ENCODE measurements at regions not wholly inside any gene's neighbourhood (a gene's known extent, or its start where the extent isn't known, plus 50 kb on each side); places are given as distances from the start of the nearest gene placed in this dataset.
"Not testable (repeated sequence)": the region's sequence is repeated elsewhere in the genome, so short reads cannot be mapped to it uniquely, and the experiment has no call there.

- TF ChIP-seq SUZ12 (IDR thresholded peaks at IDR 0.05; ENCODE audit: extremely low read depth, insufficient read depth, insufficient read length), result no peak
- TF ChIP-seq YY1 (IDR thresholded peaks at IDR 0.05; ENCODE audit: insufficient read depth, insufficient read length), result no peak
- TF ChIP-seq ZNF274 (IDR thresholded peaks at IDR 0.05; ENCODE audit: low read depth, low read length), result no peak
- Histone ChIP-seq H3K9ac (ENCODE audit: insufficient read length, low read depth) (no peak overlapping the region), H3K9me3 (ENCODE audit: insufficient read depth, low read length) (no peaks in the 10 kb centered on the region), H3K36me3 (ENCODE audit: insufficient read depth, insufficient read length, low read length) (no peaks in the 10 kb centered on the region), H3K4me3 (ENCODE audit: insufficient read length, low read depth) (no peak overlapping the region), H3K4me1 (ENCODE audit: insufficient read depth, insufficient read length) (no peaks in the 10 kb centered on the region), H3K27me3 (ENCODE audit: insufficient read depth, insufficient read length) (no peaks in the 10 kb centered on the region)
- DNase-seq (ENCODE audit: low read depth, low spot score), result no peak
Measured at GRCh38 chr10:33016988-33017387, 59.0 kb upstream of the ITGB1 start.

GRCh38 chr10:33015761-33016547, 57.9 kb upstream of the ITGB1 start:
- no peak overlapping the region for H3K9ac ChIP-seq (ENCODE audit: insufficient read length, low read depth)
- H3K36me3 ChIP-seq (ENCODE audit: insufficient read depth, insufficient read length, low read length), result no peaks in the 10 kb centered on the region
- H3K4me1 ChIP-seq (ENCODE audit: insufficient read depth, insufficient read length), result no peaks in the 10 kb centered on the region
- DNase-seq (ENCODE audit: low read depth, low spot score), result no peak
- H3K4me3 ChIP-seq (ENCODE audit: insufficient read length, low read depth), result no peak overlapping the region
- TF ChIP-seq YY1 (IDR thresholded peaks at IDR 0.05; ENCODE audit: insufficient read depth, insufficient read length), result no peak
- no peak for TF ChIP-seq SUZ12 (IDR thresholded peaks at IDR 0.05; ENCODE audit: extremely low read depth, insufficient read depth, insufficient read length)
- no peak for TF ChIP-seq ZNF274 (IDR thresholded peaks at IDR 0.05; ENCODE audit: low read depth, low read length)
- no peaks in the 10 kb centered on the region for H3K27me3 ChIP-seq (ENCODE audit: insufficient read depth, insufficient read length)
- H3K9me3 ChIP-seq (ENCODE audit: insufficient read depth, low read length), result no peaks in the 10 kb centered on the region

GRCh38 chr10:33013331-33013730, 55.3 kb upstream of the ITGB1 start:
- not testable (repeated sequence) for H3K4me3 ChIP-seq (ENCODE audit: insufficient read length, low read depth); H3K36me3 ChIP-seq (ENCODE audit: insufficient read depth, insufficient read length, low read length); H3K9me3 ChIP-seq (ENCODE audit: insufficient read depth, low read length); DNase-seq (ENCODE audit: low read depth, low spot score); H3K9ac ChIP-seq (ENCODE audit: insufficient read length, low read depth); H3K4me1 ChIP-seq (ENCODE audit: insufficient read depth, insufficient read length); H3K27me3 ChIP-seq (ENCODE audit: insufficient read depth, insufficient read length)

- Histone ChIP-seq H3K4me3 (ENCODE audit: insufficient read length, low read depth) (no peak overlapping the region), H3K36me3 (ENCODE audit: insufficient read depth, insufficient read length, low read length) (no peaks in the 10 kb centered on the region), H3K4me1 (ENCODE audit: insufficient read depth, insufficient read length) (no peaks in the 10 kb centered on the region), H3K27me3 (ENCODE audit: insufficient read depth, insufficient read length) (no peaks in the 10 kb centered on the region), H3K9me3 (ENCODE audit: insufficient read depth, low read length) (no peaks in the 10 kb centered on the region), H3K9ac (ENCODE audit: insufficient read length, low read depth) (no peak overlapping the region)
- no peak for TF ChIP-seq ZNF274 (IDR thresholded peaks at IDR 0.05; ENCODE audit: low read depth, low read length)
- TF ChIP-seq YY1 (IDR thresholded peaks at IDR 0.05; ENCODE audit: insufficient read depth, insufficient read length), result no peak
- no peak for TF ChIP-seq SUZ12 (IDR thresholded peaks at IDR 0.05; ENCODE audit: extremely low read depth, insufficient read depth, insufficient read length)
- no peak for DNase-seq (ENCODE audit: low read depth, low spot score)
Measured at GRCh38 chr10:33012306-33012705, 54.3 kb upstream of the ITGB1 start.

GRCh38 chr10:33010132-33011037, 52.4 kb upstream of the ITGB1 start:
- Histone ChIP-seq H3K4me3 (ENCODE audit: insufficient read length, low read depth) (no peak overlapping the region), H3K4me1 (ENCODE audit: insufficient read depth, insufficient read length) (no peaks in the 10 kb centered on the region), H3K9me3 (ENCODE audit: insufficient read depth, low read length) (no peaks in the 10 kb centered on the region), H3K36me3 (ENCODE audit: insufficient read depth, insufficient read length, low read length) (no peaks in the 10 kb centered on the region), H3K27me3 (ENCODE audit: insufficient read depth, insufficient read length) (no peaks in the 10 kb centered on the region), H3K9ac (ENCODE audit: insufficient read length, low read depth) (no peak overlapping the region)
- TF ChIP-seq YY1 (IDR thresholded peaks at IDR 0.05; ENCODE audit: insufficient read depth, insufficient read length) (no peak), SUZ12 (IDR thresholded peaks at IDR 0.05; ENCODE audit: extremely low read depth, insufficient read depth, insufficient read length) (no peak), ZNF274 (IDR thresholded peaks at IDR 0.05; ENCODE audit: low read depth, low read length) (no peak)
- DNase-seq (ENCODE audit: low read depth, low spot score), result no peak

- TF ChIP-seq YY1 (IDR thresholded peaks at IDR 0.05; ENCODE audit: insufficient read depth, insufficient read length), result no peak
- no peak for TF ChIP-seq ZNF274 (IDR thresholded peaks at IDR 0.05; ENCODE audit: low read depth, low read length)
- no peak overlapping the region for H3K4me3 ChIP-seq (ENCODE audit: insufficient read length, low read depth)
- H3K36me3 ChIP-seq (ENCODE audit: insufficient read depth, insufficient read length, low read length), result no peaks in the 10 kb centered on the region
- no peak overlapping the region for H3K9ac ChIP-seq (ENCODE audit: insufficient read length, low read depth)
- no peaks in the 10 kb centered on the region for H3K9me3 ChIP-seq (ENCODE audit: insufficient read depth, low read length)
- no peak for DNase-seq (ENCODE audit: low read depth, low spot score)
- H3K4me1 ChIP-seq (ENCODE audit: insufficient read depth, insufficient read length), result no peaks in the 10 kb centered on the region
- H3K27me3 ChIP-seq (ENCODE audit: insufficient read depth, insufficient read length), result no peaks in the 10 kb centered on the region
Measured at GRCh38 chr10:33009244-33010131, 51.5 kb upstream of the ITGB1 start.

Data from NT2/D1 (cell line).